SU-DHL-6 (cell line): ENCODE measurements at regions not wholly inside any gene's neighbourhood (a gene's known extent, or its start where the extent isn't known, plus 50 kb on each side); places are given as distances from the start of the nearest gene placed in this dataset.

Source experiments
- H2AFZ ChIP-seq: fragments of 200-600 bp; sonication (generic); 2 replicates; pipeline ENCODE4 v1.6.1; 2014; ENCODE audit warnings: low read depth, mild to moderate bottlenecking, moderate library complexity, mixed read lengths, antibody characterized with exemption, low read length; ENCODE audit not compliant: severe bottlenecking
- H3F3A ChIP-seq: fragments of 200-600 bp; shearing (Covaris generic); 2 replicates; pipeline ENCODE4 v1.6.0; 2016; ENCODE audit warnings: antibody characterized with exemption, mild to moderate bottlenecking; ENCODE audit not compliant: insufficient read depth
- H3K27ac ChIP-seq: fragments of 200-600 bp; sonication (generic); 2 replicates; pipeline ENCODE4 v1.5.1; 2016; ENCODE audit warnings: low read depth, mild to moderate bottlenecking, low read length, moderate library complexity, mixed read lengths
- H3K27me3 ChIP-seq: fragments of 200-600 bp; sonication (generic), shearing (Covaris generic); 2 replicates; pipeline ENCODE4 v1.6.0; 2014; ENCODE audit warnings: mild to moderate bottlenecking, low read length
- H3K36me3 ChIP-seq: fragments of 200-600 bp; sonication (generic); 2 replicates; pipeline ENCODE4 v1.6.1; 2014; ENCODE audit warnings: mild to moderate bottlenecking, low read length, mixed read lengths
- H3K4me2 ChIP-seq: fragments of 300-600, 200-600 bp; shearing (Covaris generic), sonication (generic); 2 replicates; pipeline ENCODE4 v1.6.0; 2014; ENCODE audit warnings: low read length, low read depth, mild to moderate bottlenecking; ENCODE audit not compliant: poor library complexity, severe bottlenecking
- H3K4me3 ChIP-seq: fragments of 200-600 bp; sonication (generic); 2 replicates; pipeline ENCODE4 v1.5.1; 2014; ENCODE audit warnings: antibody characterized with exemption, low read length, mild to moderate bottlenecking, mixed read lengths; ENCODE audit not compliant: insufficient read depth, poor library complexity, severe bottlenecking
- H3K79me2 ChIP-seq: fragments of 200-600 bp; sonication (generic); 2 replicates; pipeline ENCODE4 v1.6.1; 2014; ENCODE audit warnings: mild to moderate bottlenecking, low read length, moderate library complexity; ENCODE audit not compliant: insufficient read depth
- H3K9ac ChIP-seq: fragments of 200-600 bp; sonication (generic); 2 replicates; pipeline ENCODE4 v1.7.0; 2014; ENCODE audit warnings: mild to moderate bottlenecking, low read length
- H3K9me2 ChIP-seq: fragments of 200-600 bp; sonication (generic); replicated peaks from 2 replicates; pipeline ENCODE4 v1.6.1; 2014; ENCODE audit warnings: low read length; ENCODE audit not compliant: insufficient read depth
- H3K9me3 ChIP-seq: fragments of 200-600 bp; sonication (generic); 2 replicates; pipeline ENCODE4 v1.6.1; 2014; ENCODE audit warnings: low read length, mixed read lengths; ENCODE audit not compliant: insufficient read depth
- H4K20me1 ChIP-seq: fragments of 200-600 bp; sonication (generic); 2 replicates; pipeline ENCODE4 v1.6.1; 2014; ENCODE audit warnings: low read depth, mild to moderate bottlenecking, antibody characterized with exemption, low read length, moderate library complexity, mixed read lengths
- EZH2phosphoT487 ChIP-seq: fragments of 200-600 bp; sonication (generic), shearing (Covaris generic); conservative IDR thresholded peaks from 2 replicates; pipeline ENCODE4 v1.6.1; 2018; ENCODE audit warnings: mild to moderate bottlenecking, antibody characterized with exemption, low read length, moderate library complexity, mixed read lengths
- TF ChIP-seq, protein P1 (sequence below): fragments of 200-600 bp; sonication (generic); IDR thresholded peaks from one replicate; pipeline ENCODE4 v1.5.1; 2017; ENCODE audit warnings: antibody characterized with exemption, mild to moderate bottlenecking, low read length, moderate library complexity; ENCODE audit not compliant: insufficient read depth, poor library complexity, severe bottlenecking

DNA sequence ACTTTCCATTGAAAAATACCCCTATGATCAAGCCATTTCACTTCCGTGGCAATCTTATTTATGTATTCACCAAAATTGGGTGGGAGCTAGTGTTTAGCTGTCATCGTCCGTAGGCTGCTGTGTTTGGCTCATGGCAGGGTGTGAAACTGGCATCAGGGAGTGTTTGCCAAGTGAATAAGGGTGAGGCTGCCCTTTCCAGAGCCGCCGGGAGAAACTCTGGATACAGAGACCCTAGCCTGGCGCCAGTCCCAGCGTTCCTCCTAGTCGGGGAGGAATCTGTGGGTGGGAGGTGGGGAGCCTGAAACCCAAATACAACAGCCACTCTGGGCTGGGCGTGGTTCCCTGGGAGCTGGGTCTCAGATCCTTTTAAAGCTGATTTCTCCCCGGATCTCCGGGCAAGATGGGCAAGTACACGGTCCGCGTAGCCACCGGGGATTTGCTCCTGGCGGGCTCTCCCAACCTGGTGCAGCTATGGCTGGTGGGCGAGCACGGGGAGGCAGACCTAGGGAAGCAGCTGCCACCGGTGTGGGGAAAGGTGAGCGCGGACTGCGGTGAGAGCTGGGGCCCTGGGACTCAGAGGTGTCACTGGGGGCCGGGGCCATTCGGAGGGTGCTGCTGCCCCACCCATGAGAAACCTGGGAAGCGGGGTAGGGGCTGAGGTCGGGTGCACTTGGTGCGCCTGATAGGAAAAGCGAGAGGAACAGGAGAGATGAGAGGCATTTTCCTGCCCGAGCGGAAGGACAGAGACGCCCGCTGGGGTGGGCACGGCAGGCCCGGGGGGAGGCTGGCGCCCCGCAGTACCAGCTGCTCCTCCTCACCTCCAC, 62.1 kb upstream of the TEKT1 start:
- Histone ChIP-seq H3K9me3 (no peaks in the 10 kb centered on the region), H3K36me3 (no peaks in the 10 kb centered on the region), H3K27ac (no peak overlapping the region), H3F3A (no peaks in the 10 kb centered on the region), H4K20me1 (no peaks in the 10 kb centered on the region), H3K9me2 (no peaks in the 10 kb centered on the region), H3K9ac (no peak overlapping the region), H3K27me3 (no peaks in the 10 kb centered on the region), H2AFZ (no peak overlapping the region), H3K4me2 (no peak overlapping the region), H3K4me3 (no peak overlapping the region), H3K79me2 (no peaks in the 10 kb centered on the region)
- TF ChIP-seq EZH2phosphoT487, result no peak
- TF ChIP-seq, protein P1, sequence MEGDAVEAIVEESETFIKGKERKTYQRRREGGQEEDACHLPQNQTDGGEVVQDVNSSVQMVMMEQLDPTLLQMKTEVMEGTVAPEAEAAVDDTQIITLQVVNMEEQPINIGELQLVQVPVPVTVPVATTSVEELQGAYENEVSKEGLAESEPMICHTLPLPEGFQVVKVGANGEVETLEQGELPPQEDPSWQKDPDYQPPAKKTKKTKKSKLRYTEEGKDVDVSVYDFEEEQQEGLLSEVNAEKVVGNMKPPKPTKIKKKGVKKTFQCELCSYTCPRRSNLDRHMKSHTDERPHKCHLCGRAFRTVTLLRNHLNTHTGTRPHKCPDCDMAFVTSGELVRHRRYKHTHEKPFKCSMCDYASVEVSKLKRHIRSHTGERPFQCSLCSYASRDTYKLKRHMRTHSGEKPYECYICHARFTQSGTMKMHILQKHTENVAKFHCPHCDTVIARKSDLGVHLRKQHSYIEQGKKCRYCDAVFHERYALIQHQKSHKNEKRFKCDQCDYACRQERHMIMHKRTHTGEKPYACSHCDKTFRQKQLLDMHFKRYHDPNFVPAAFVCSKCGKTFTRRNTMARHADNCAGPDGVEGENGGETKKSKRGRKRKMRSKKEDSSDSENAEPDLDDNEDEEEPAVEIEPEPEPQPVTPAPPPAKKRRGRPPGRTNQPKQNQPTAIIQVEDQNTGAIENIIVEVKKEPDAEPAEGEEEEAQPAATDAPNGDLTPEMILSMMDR, result no peak

DNA sequence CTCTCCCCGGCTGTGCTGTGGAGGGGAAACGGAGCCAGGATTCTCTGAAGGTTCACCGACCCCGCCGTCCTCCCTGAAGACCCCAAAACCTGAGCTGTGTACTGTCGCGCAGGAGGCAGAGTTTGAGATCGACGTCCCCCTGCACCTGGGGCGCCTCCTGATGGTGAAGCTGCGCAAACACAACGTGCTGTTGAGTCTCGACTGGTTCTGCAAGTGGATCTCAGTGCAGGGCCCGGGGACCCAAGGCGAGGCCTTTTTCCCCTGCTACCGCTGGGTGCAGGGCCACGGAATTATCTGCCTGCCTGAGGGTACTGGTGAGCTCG, 62.6 kb upstream of the TEKT1 start:
- Histone ChIP-seq H3K36me3 (no peaks in the 10 kb centered on the region), H3K27ac (no peak overlapping the region), H4K20me1 (no peaks in the 10 kb centered on the region), H3K4me2 (no peak overlapping the region), H3K9me3 (no peaks in the 10 kb centered on the region), H3K27me3 (no peaks in the 10 kb centered on the region), H3K4me3 (no peak overlapping the region), H3F3A (no peaks in the 10 kb centered on the region), H3K9me2 (no peaks in the 10 kb centered on the region), H2AFZ (no peak overlapping the region), H3K9ac (no peak overlapping the region), H3K79me2 (no peaks in the 10 kb centered on the region)
- TF ChIP-seq, protein P1, result no peak
- no peak for TF ChIP-seq EZH2phosphoT487

DNA sequence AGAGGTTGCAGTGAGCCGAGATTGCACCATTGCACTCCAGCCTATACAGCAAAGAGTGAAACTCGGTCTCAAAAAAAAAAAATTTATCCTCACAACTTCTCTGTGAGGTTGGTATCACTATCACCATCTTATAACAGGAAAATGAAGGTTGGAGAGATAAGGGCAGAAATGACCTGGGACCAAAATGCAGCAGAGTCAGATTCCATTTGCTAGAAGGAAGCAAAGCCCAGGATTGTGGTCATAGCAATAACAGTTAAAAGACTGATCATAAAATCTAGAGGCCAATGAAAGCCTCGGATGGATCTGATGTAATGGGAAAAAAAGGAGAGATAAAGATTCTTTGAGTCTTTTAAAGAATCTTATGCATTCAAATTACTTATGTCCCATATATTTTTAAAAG, 69.6 kb upstream of the TEKT1 start:
- Histone ChIP-seq H3K9me3 (no peaks in the 10 kb centered on the region), H3K4me3 (no peak overlapping the region), H4K20me1 (no peaks in the 10 kb centered on the region), H2AFZ (no peak overlapping the region), H3K27ac (no peak overlapping the region), H3K4me2 (no peak overlapping the region), H3K9ac (no peak overlapping the region), H3K27me3 (no peaks in the 10 kb centered on the region), H3K79me2 (no peaks in the 10 kb centered on the region), H3K36me3 (no peaks in the 10 kb centered on the region), H3F3A (no peaks in the 10 kb centered on the region), H3K9me2 (no peaks in the 10 kb centered on the region)
- TF ChIP-seq, protein P1, result no peak
- no peak for TF ChIP-seq EZH2phosphoT487
